GM03348 (cell line): ENCODE measurements at regions not wholly inside any gene's neighbourhood (a gene's known extent, or its start where the extent isn't known, plus 50 kb on each side); places are given as distances from the start of the nearest gene placed in this dataset.
A peak's percentile ranks its signal among the peaks of the same experiment; 100 is the strongest.
"Not testable (repeated sequence)": the region's sequence is repeated elsewhere in the genome, so short reads cannot be mapped to it uniquely, and the experiment has no call there.

Experiments used
- DNase-seq: peaks from one replicate; pipeline ENCODE4 v3.0.0; 2012; ENCODE audit warnings: low spot score

DNA sequence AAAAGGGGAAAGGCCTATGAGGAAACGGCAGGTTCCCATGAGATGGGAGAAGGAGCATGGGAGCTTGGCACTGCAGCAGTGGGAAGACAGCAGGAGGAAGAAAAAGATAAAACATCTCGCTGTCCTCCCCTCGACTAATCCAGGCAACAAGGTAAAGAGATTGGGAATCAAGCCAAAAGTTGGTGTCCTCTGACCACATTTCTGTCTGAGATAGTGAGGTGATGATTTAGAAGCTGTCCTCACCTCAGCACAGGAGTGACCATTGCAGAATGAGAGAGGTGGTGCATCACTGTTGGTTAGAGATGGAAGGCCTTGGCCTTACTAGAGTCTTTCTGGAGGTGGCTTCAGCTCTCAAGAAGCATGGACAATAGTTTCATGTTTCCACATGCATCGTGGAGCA, 226.6 kb upstream of the CCDC54 start:
- DNase-seq = no peak

DNA sequence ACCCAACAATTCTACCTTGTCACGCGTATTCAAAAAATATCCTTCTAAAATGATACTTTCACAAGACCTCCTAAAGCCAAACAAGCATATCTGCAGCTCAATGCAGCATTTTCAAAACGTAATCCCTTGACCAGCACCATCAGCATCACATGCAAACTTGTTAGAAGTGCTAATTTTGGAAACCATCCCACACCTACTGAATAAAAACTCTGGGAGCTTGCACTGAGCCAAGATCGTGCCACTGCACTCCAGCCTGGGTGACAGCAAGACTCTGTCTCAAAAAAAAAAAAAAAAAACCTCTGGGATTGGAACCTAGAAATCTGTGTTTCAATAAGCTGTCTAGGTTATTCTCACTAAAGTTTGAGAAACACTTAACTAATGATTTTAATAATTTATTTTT, 223.3 kb upstream of the CCDC54 start:
- no peak for DNase-seq

DNA sequence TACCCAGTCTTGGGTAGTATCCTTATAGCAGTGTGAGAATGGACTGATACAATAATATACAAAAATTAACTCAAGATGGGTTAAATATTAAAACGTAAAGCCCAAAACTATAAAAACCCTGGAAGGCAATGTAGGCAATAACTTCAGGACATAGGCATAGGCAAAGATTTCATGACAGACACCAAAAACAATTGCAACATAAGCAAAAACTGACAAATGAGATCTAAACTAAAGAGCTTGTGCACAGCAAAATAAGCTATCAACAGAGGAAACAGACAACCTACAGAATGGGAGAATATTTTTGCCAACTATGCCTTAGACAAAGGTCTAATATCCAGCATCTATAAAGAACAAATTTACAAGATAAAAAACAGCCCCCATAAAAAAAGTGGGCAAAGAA, 204.8 kb upstream of the CCDC54 start:
- no peak for DNase-seq

DNA sequence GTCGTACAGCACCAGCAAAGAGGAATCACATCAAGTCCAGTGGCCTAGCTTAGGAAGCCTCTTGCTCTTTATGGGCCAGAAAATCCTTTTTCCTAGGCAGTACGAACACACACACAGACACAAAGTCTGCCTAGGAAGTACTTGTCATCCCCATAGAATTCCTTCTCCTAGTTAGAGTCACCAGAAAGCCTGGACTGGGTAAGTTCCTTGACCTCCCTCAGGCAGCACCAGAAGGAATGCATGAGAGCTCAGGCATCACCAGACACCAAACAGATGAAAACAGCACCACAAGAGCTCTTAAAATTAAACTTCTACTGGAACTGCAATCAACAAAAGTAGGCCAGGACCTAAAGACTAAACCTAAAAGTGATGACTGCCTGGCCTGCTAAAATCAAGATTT, 192.9 kb upstream of the CCDC54 start:
- peak; percentile 9 for DNase-seq

DNA sequence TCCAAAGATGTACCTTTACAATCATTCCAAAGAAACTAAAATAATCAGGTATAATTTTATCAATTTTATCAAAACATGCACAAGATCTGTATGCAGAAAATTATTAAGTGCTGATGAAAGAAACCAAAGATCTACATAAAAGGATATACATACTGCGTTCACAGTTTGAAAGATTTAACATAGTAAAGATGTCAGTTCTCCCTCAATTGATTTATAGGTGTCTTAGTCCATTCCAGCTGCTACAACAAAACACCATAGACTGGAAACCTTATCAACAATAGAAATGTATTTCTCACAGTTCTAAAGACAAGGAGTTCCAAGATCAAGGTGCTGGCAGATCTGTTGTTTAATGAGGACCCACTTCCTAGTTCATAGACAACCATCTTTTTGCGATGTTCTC, 189.0 kb upstream of the CCDC54 start:
- no peak for DNase-seq

DNA sequence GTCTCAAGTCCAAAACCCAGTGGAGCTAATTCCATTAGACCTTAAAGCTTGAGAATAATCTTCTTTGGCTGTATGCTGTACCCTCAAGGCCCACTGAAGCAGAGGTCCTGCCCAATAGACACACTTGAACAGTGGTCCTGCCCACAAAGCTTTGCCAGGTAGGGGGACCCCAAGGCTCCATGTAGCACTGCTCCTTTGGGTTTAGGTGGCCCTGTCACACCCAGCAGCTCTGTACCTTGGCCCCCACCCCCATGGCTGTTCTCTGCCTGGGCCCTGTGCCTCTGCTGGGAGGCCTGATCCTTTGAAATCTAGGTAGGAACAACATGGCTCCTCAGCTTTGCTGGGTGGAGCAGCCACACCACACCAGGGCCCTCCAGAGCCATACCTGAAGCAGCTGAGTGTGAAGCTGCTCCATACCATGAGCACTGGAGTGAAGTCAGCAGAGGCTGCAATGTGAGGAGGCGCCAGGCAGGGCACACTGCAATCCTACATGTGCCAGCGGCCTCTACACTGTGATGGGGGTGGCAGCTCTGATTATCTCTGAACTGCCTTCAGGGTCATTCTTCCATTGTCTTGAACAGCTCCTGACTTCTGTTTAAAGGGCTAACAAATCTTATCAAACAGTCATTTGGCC, 188.0 kb upstream of the CCDC54 start:
- DNase-seq = no peak

DNA sequence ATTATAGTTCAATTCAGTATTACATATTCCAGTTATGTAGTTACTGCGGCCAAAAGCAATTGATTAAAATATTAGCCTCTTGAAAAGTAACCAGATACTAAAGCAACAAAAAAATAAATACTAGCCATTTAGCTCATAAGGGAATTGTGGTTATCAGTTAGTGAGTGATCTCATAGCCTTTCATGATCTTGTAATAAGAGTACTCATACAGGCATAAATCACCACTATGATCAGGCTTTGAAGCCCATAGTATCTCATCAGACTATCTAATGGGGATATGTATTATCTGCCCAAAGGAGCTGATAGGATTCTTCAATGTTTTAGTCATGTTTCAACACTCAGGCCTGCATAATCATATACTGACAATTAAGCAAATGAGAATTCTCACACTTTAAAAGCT, 184.1 kb upstream of the CCDC54 start:
- no peak for DNase-seq

DNA sequence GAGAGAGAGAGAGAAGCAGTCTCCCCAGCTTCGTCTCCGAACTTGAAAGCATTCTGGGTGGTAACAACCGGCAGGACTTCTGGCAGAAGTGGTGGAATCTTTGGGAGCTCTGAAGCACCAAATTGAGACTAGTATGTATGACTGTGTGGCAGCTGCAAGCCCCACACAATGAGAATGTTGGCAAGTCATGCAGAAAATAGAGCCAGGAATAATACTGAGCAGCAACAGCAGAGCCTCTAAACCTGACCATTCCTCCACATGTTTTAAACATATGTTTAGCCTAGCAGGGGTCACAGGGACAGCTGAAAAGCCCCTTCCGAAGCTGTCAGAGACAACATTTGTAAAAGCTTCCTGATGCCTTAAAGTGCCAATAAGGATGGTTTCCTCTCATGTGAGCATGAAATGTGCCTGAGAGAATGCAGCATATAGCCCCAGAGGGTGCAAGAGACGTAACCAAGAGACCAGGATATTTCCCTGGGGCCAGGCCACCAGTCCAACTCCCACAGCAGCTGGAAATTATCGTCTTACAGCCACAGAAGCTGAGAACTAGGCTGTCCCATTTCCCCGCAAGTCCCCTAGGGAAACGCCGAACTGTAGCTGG, 178.6 kb upstream of the CCDC54 start:
- peak; percentile 40 for DNase-seq

DNA sequence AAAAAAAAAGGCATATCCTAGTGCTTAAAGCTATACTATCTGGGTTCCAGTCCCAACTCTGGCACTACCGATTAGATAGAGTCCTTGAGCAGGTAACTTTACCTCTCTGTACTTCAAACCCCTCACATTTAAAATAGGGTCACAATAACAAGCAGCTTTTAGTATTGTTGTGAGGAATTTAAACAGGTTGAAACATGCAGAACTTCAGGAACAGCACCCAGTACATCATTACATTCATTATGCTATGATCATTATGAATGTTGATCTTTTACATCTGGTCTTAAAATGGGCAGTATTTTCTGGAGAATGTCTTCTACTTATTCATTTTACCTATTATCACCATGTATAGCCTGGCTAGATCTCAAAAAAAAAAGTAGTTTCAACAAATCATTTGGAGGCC, 176.1 kb upstream of the CCDC54 start:
- no peak for DNase-seq

DNA sequence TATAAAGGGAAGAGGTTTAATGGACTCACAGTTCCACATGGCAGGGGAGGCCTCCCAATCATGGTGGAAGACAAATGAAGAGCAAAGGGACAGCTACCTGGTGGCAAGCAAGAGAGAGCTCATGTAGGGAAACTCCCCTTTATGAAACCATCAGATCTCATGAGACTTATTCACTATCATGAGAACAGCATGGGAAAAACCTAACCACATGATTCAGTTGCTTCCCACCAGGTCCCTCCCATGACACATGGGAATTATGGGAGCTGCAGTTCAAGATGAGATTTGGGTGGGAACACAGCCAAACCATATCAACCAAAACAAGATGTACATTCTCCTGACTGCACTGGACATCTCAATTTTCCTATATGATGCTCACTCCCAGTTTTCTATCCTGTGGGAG, 174.4 kb upstream of the CCDC54 start:
- DNase-seq = not testable (repeated sequence)

DNA sequence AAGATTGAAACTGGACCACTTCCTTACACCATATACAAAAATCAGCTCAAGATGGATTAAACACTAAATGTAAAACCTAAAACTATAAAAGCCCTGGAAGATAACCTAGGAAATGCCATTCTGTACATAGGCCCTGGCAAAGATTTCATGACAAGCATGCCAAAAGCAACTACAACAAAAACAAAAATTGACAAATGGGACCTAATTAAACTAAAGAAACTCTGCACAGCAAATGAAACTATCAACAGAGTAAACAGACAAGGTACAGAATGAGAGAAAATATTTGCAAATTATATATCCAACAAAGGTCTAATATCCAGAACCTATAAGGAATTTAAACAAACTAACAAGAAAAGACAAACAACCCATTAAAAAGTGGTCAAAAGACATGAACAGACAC, 173.1 kb upstream of the CCDC54 start:
- no peak for DNase-seq

DNA sequence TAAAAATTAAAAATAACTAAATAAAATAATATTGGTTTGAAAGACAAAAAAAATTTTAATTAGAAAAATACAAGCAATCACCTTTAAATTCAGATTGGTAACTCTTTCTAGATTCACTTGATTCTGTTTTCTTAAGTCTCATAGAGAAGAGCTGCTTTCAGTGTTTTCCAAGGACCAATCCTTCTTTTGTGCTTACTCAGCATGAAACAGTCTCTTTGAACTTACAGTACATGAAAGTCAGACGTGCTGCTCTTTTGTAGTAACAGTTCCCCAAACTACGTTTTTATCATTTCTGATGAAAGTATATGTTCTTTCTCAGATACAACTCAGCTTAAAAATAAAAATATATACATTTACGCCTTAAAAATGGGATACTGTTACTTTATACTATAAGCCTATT, 171.9 kb upstream of the CCDC54 start:
- DNase-seq = no peak

DNA sequence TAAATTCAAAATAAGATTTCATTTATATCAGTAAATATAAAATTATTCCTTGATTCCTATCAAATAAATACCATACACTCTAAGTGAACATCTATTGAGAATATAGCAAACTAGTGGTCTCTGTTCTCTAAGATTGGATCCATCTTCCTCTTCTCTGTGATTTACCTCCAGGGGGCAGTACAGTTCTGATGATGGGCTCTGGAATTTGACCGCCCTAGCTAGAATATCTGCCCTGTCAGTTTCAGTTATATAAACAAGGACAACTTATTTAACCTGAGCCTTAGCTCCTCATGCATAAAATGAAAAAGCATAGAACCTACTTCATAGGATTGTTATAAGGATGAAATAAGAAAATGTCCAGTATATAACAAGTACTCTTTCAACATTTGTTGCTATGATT, 171.1 kb upstream of the CCDC54 start:
- peak; percentile 48 for DNase-seq

DNA sequence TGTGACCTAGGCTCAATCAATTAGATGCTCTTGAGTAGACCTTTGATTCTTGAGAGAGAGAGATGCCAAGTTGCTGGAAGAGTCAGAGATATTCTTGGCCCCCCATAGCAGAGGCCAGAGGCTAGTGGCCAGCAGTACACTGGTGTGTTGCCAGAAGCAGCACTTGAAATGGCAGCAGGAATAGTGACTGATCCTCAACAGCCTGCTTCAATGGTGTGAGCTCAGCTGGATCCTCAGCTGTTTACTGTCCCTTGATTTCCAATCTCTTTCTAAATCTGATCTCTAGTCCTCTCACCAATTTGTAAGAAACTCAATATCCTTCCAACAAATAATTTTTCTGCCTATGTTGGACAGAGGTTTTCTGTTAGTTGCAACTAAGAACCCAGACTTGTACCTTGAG, 170.3 kb upstream of the CCDC54 start:
- no peak for DNase-seq

DNA sequence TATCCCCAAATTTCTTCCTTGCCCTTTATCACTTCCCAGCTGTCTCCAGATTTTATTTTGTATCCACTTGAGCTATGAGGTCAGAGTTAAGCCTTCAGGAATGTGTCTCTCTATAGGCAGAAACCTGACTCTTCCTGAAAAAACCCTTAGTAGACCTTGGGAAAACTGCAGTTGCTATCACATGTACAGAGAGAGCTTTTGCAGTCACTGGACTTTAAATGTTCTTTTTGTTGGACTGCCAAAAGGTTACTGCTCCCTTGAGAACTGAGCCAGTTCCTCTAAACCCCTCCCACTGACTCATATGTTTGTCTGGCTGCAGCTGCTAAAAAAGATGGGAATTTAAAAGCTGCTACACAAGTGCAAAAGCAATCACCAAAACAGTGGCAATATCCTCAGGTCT, 169.1 kb upstream of the CCDC54 start:
- peak; percentile 76 for DNase-seq

DNA sequence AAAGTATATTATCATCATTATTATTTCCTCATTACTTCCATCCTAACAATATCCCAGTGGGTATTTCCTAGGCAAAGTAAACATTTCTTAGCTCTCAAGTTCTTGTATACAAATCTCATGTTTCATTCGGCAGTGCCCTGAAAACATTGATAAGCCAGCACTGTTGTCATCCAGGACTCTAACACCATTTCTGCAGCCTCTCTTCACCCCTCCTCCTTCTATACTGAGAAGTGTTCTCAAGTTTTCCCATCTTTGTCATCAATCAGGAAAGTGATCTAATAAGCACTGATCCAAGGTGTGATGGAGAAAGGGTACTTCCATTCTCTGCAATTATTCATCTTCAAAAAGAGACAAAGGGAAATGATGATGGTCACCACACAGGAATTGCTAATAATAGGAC, 168.4 kb upstream of the CCDC54 start:
- DNase-seq = no peak

DNA sequence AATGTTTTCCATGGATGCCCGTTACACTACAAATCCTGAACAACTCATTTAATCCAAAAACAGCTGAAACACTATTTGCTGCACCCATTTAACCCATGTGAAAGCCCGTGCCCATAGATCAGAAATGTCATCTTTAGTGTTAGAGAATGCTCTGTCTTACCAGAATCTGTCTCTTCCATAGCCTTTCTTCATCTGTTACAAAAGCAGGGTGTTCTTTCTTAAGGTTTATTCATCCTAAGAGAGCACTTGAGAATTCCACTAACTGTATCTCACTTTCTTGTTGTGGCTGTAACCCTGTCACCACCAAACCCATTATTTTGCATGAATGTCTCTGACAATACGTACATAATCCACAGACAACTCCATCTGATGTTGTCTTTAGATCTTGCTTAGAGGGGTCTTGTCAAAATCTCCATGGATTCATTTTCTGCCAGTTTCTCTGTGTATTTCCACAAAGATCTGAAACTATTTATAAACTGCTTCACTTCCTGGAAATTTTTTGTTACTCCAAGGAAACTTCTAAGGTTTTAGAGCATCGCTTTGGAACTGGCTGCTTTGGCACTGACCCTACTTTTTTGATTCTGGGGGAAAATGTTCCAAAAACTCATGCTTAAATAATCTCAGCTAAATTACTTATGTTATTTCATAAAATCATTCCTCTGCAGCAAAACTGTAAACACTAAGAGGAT, 167.8 kb upstream of the CCDC54 start:
- no peak for DNase-seq

DNA sequence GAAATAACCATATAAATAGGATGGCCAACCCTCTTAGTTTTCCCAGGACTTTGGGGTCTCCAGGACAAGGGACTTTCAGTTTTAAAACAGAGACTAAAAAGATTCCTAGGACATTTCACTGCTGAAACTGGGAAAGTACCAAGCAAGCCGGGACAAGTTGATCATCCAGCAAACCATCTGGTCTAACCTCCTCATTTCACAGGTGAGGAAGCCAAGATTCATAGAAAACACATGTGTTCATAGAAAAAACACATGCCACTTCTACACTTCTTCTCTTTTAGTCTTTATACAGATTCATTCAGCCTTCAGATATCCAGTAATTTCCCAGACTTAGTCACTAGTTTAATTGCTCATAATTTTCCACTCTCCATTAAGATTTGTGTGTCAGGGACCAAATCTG, 165.6 kb upstream of the CCDC54 start:
- DNase-seq = no peak

DNA sequence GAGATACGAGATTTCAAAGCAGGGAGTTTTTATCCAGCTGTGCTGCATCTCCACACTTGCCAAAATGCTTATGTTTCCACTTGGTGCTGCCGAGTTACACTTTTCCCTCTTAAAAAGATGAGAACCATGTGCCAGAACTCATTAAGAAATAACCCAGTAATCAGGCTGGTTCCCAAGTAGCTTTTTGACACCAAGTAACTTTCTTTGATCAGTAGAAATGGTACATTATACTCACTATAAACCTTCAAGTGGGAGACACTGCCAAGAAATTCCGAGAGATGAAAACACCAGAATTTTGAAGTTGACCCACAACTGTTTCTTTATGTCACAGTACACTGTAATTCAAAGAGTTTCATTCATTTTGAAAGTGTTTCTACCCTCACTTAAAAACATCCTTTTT, 164.6 kb upstream of the CCDC54 start:
- DNase-seq = no peak

DNA sequence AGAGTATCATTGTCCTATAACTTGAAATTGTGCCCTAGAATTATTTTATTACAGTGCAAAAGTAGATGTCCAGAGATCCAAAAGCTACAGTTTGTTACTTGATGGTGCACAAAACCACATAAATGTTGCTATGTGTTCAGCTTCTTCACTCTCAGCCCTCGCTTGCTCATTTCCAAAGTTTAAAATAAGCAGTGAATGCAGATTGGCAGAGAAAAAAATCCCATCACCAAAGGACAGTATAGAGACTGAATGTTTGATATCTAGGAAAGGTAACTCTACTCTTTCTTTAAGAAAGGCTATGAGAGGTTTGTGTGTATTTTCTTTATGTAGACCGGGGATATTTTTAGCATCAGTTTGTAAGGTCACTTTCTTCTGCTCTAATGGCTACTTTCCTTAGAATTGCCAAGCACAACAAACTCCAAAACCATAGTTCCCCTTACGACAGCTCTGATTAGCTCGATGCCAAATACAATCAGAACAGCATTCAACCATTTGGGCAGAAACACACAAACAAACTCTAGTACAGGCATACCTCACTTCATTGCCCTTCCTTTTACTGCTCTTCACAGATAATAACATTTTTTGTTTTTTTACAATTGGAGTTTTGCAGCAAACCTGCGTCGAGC, 164.1 kb upstream of the CCDC54 start:
- DNase-seq = no peak

DNA sequence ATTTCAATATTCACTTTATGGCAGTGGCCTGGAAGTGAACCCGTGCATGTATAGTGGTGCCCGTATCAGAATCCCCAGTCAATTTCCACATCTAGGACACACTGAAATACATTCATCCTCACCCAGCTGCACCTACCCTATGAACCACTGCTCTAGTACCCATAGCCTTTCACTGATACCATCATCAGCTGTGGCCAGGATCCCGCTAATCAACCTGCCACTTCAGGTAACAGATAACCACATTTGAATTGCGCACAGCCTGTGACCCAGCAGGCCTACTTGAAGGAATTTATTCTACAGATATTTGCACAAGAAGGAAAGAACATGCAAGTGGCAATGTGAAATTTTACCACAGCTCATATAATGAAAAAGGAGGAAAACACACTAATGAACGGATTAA, 161.0 kb upstream of the CCDC54 start:
- no peak for DNase-seq

DNA sequence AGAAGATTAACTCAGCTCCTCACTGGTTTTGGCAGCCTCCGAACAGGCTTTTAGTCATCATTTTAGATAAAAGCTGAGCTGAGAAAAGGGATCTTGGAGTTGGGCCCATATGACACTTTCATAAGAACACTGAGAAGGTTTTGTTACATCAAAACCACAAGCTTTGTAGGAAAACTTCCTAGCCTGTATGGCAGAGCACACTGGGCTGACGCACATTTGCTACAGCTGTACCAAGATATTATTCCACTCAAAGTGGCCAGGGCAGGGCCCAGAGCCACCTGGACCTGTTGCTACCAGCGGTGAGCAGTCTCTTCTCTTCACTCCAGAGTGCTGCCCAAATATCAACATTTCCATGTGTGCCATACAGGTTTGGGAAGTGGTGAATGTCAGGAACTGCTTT, 160.5 kb upstream of the CCDC54 start:
- DNase-seq = peak; percentile 60

DNA sequence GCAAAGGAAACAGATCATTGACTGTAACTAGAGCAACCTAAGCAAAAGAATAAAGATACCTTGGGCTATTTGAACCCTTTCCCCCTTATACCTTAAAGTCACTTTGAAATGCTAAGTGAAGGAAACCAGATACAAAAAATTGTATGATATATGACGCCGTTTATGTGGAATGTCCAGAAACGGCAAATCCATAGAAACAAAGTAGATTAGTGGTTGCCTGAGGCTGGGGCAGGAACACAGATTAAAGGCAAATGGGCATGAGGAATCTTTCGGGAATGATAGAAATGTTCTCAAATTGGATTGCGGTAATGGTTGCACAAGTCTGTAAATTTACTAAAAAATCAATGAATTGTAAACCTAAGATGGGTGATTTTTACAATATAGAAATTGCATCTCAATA, 160.1 kb upstream of the CCDC54 start:
- peak; percentile 58 for DNase-seq
